Stimulated activated CD4-positive, alpha-beta T cell treated with anti-CD3 and anti-CD28 coated beads, Interleukin-4, amount 100 ng/mL, for 48 hours (primary cell): ENCODE measurements at regions not wholly inside any gene's neighbourhood (a gene's known extent, or its start where the extent isn't known, plus 50 kb on each side); places are given as distances from the start of the nearest gene placed in this dataset.

Experiments used
- DNase-seq, 2 donors: peaks; one replicate each; pipeline ENCODE4 v3.0.0-alpha.2; 2020; ENCODE audit warnings: low read depth in 2 of 2

GRCh38 chr3:94259291-94259690 lies 196.4 kb downstream of the NSUN3 start:
- no peak for DNase-seq

GRCh38 chr3:94269763-94270162 lies 206.9 kb downstream of the NSUN3 start:
- no peak for DNase-seq

GRCh38 chr3:94272016-94272415 lies 209.2 kb downstream of the NSUN3 start:
- no peak for DNase-seq

DNA sequence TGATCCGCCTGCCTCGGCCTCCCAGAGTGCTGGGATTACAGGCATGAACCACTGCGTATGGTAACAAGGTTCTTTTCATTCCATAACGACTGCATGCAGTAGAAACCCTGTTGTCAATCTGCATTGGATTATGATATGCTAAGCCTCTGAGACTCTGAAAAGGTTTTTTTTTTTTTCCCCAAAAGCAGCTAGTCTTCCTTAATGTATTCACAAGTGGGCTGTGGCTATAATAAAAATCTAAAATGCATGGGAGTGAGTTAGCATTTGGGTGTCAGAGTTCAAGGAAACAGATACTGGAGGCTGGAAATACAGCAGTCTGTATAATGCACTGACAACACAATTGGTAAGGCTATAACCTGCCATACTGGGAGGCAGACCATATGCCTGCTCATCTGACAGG lies 218.1 kb downstream of the NSUN3 start:
- no peak for DNase-seq

DNA sequence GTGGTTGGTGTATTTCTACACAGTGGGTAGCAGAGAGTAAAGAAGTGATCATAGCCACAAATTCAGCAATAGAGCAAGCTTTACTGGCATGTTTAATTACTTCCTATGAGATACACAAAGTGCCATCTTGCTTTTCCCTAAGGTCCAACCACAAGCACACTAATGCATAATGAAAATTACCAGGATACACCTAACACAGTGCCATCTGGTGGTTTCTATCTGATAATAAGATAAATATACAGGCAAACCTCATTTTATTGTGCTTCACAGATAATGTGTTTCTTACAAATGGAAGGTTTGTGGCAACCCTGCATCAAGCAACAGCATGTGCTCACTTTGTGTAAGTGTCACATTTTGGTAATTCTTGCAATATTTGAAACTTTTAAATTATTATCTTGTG lies 223.0 kb downstream of the NSUN3 start:
- no peak for DNase-seq

GRCh38 chr3:94291686-94292085 lies 228.8 kb downstream of the NSUN3 start:
- DNase-seq: no peak

DNA sequence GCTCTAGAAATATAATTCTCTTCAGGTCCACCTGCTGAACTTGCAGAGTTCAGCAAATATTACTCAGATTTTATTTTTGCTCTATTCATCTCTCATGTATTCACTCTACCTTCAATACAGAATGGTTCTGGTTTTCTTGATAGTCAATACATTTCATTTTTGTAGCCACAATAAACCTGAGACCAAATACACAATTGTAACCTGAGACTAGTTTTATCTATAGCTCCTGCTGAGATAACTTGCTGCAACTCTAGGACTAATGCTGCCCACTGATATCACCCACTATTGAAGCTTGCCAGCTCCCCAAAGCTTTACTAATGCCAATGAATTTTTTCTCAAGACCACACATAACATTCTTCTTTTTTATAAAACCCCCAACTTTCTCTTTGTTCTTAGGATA lies 229.3 kb downstream of the NSUN3 start:
- DNase-seq: no peak

- no peak for DNase-seq
Measured at GRCh38 chr3:94293793-94294195, 230.9 kb downstream of the NSUN3 start.

GRCh38 chr3:94294806-94295205 lies 231.9 kb downstream of the NSUN3 start:
- DNase-seq: no peak

- DNase-seq: no peak
Measured at GRCh38 chr3:94299716-94300115, 236.9 kb downstream of the NSUN3 start.

DNA sequence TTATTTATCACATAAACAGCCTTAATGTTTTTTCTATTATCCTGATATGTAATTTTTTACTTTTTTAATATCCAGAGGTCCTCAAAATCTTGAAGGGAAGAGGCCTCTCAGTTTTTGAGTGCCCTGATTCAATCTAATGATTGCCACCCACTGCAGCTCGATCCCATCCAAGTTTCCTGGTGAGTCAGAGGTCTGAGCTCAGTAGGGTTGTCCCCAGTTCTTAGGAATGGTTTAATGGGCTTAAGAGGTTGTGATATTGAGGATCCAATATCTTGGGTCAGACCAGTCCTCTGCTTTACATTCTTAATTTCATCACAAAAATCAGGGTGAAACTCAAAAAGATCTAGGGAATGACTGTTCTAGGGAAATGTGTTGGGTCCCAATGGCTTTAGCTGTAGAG lies 238.5 kb downstream of the NSUN3 start:
- no peak for DNase-seq

DNA sequence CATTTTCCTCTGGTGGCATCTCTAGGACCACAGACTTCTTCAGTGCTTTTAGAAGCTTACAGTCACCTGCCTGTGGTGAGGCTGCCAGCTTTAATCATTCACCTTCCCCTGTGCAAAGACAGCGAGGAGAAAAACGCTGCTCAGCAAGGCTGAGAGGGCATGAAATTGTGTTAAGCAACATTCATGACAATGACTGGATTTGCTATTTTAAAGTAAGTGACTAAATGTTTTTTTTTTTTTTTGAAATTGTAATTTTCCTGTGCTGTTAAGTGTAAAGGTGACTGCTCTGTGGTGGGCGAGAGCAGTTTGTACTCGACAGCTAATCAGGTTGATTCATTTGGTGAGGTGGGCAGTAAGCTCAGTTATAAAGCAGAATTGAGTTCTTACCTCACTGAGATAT lies 240.4 kb downstream of the NSUN3 start:
- DNase-seq: no peak

GRCh38 chr3:94303897-94304296 lies 241.0 kb downstream of the NSUN3 start:
- DNase-seq: no peak

- DNase-seq: no peak
Measured at GRCh38 chr3:94304954-94305353, 242.1 kb downstream of the NSUN3 start.

DNA sequence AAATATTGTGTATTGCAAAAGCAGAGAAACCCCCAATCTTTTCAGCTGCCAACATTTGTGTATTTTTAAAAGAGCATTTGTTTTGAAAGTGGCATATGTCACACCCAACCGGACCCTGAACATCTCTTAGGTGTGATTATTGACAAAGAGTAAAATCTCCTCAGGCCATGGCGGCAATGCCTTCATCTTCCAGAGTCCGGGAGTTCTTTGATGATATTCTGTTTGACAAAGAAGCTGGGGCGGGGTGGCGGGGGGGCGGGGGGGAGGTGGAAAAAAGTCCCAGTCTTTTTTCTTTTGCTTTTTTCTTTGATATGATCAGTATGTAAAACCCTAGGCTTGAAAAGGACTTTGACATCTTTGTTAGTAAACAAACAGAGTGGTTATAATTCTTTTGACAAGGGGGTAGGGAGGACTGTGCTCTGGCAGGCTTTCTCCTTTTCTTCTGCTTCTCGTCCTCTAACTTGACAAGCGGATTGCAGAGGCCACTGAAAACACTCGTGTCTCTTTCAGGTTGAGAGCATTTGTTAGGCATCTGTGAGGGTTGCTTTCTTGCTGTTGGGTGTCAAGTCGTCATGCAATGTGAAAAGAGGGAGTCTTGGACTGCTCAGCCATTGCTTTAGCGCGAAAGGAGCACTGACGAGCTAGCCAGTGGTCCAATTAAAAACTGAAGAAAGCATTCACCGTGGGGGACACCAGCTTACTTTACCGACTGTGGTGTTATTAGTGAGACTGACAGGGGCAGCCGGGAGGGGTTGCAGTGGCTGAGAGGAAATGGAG lies 243.2 kb downstream of the NSUN3 start:
- DNase-seq: no peak

- DNase-seq: no peak
Measured at GRCh38 chr3:94307588-94307987, 244.7 kb downstream of the NSUN3 start.

GRCh38 chr3:94308767-94309166 lies 245.9 kb downstream of the NSUN3 start:
- no peak for DNase-seq

DNA sequence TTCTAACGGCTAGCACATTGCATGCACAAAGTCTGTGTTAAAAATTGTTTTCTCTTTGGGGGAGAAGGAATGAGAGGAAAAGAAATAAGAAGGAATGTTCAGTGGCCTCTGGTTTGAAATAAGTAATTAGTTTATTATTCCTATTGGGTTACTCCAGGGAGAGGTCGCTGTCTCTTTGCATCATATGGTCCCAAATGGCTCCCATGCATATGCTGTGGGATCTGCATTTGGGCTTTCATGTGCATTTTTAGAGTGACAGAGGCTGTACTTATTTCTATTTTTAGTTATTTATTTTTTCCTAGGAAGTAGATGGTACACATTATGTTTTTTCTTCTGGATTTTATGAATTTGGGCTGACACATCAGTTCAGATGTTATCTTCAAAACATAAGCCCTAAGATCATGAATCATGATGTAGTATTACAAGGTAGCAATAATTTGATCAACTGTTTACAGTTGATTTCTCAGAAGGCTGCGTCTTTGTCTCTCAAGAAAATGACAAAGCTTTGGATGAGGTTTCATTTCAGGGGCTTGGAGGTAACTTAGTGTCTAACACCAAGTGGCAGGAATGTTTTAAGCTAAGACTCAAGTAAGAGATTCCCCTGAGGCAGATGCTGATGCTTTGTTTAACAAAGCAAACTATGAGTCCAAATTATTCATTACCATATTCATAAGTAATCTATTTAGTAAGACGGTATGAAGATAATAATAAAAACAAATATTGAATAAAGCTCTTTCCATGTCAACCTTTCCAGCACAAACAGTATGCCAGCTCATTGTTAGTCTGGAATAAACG lies 247.7 kb downstream of the NSUN3 start:
- no peak for DNase-seq

GRCh38 chr3:94311651-94312050 lies 248.8 kb downstream of the NSUN3 start:
- DNase-seq: no peak

DNA sequence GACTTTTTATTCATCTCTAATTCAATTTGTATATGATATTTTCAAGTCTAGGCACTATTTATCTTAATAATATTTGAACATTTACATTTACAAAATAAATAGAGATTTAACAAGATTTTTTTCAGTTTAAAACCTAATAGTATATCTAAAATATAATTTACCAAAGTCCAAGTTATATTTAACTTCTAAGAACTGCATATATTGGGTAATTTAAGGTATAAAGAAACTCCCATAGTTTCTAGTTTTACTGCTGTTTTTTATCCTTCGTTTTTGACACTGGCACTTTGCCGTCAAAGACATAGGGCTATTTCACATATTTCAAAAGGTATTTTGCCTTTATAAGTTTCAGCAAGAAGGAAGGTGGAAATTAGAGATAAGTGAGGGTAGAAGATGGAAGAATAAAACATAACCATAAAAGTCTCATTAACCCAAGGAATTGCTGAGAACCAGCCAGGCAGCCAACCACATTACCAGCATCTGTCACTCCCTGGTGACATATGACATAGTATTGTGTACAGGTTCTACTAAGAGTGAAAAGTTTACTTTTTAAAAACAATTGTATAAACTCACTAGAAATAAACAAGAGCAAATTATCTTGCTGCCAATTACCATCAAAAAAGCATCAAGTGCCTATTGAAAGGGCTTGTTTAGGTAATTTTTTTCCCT lies 251.5 kb downstream of the NSUN3 start:
- DNase-seq: no peak

- no peak for DNase-seq
Measured at GRCh38 chr3:94317017-94317416, 254.2 kb downstream of the NSUN3 start.

GRCh38 chr3:94323596-94323995 lies 260.7 kb downstream of the NSUN3 start:
- DNase-seq: no peak

- DNase-seq: no peak
Measured at GRCh38 chr3:94331831-94332230, 269.0 kb downstream of the NSUN3 start.
